Fibroblast of lung (primary cell): ENCODE measurements at regions not wholly inside any gene's neighbourhood (a gene's known extent, or its start where the extent isn't known, plus 50 kb on each side); places are given as distances from the start of the nearest gene placed in this dataset.

ENCODE experiments used
- CTCF ChIP-seq, 2 donors: IDR thresholded peaks in 1 of 2; conservative IDR thresholded peaks in 1 of 2; 1 replicate in 1 of 2; 2 replicates in 1 of 2; pipeline ENCODE4 v1.5.1; 2011 to 2012; ENCODE audit warnings: low read length in 2 of 2, control low read depth in 1 of 2, inconsistent platforms in 1 of 2, low read depth in 1 of 2, mild to moderate bottlenecking in 1 of 2
- EZH2 ChIP-seq: IDR thresholded peaks from 2 replicates; pipeline ENCODE4 v1.5.1; 2012; ENCODE audit warnings: low read length, control low read depth, mild to moderate bottlenecking; ENCODE audit errors: missing control alignments

GRCh38 chr21:35943752-35944151 lies 116.6 kb downstream of the SETD4 start:
- TF ChIP-seq CTCF (conservative IDR thresholded peaks at IDR 0.05 in 1 of 2, IDR thresholded peaks at IDR 0.05 in 1 of 2; ENCODE audit: low read depth in 1 of 2, low read length in 2 of 2) (no peak), EZH2 (no peak)
